D341Med (cell line): ENCODE measurements at regions not wholly inside any gene's neighbourhood (a gene's known extent, or its start where the extent isn't known, plus 50 kb on each side); places are given as distances from the start of the nearest gene placed in this dataset.

Experiments
- DNase-seq: peaks from one replicate; pipeline ENCODE4 v3.0.0; 2012; ENCODE audit warnings: low spot score

DNA sequence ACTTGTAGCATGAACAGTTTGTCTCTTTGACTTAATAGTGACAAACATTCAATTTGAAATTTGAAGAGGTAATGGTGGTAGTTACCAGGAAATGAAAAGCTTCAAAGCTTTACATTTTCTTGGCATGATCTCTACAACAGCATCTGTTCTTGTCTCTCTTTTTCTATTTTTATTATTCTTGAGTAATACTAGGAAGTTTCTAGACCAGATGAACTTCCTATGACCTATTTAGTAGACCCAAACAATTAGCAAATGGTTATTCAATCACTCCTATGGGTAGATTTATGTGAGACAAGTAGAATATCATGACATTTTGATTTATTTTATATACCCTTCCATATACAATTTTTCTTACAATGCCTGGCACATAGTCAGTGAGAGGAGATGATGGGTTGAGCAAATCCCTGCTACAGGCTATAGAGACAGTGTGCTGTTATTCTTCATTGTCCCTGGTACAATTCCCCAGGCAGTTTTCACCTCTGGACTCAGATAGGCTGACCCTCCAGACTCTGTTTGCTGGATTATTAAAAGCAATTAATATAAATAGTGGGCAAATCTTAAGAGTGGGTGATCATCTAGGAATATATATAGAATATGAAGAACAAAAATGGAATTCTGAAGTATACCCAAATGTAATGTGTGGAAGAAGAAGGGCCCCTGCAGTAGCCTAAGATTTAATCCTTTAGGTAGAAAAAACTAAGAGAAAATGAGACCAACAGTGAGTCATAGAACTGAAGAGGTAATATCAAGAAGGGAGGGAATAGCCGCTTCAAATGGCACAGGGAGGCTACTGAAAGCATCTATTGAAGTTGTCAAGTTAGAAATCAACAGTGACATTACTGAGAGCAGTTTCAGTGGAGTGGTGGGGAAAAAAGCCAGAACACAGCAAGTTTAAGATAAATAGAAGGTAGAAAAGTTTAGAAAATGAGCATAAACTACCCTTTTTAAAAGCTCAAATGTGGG lies 512.0 kb downstream of the FOXG1 start:
- DNase-seq = no peak

DNA sequence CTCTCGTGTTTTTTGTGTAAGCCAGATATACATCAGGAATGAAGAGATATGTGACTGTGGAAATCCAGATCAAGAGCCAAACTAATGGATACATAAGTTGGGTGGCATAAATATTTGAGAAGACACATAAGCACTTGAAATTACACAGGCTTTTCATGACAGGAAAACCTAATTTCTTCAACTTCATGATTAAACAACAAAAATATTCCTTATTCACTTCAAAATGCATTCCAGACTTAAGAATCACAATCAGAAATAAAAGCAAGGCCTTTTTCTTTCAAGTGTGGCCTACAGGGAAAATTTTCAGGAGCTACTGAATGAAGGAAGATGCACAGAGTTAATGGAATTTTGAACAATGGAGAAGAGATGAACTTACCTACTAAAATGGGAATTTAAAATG lies 515.6 kb downstream of the FOXG1 start:
- DNase-seq = no peak

DNA sequence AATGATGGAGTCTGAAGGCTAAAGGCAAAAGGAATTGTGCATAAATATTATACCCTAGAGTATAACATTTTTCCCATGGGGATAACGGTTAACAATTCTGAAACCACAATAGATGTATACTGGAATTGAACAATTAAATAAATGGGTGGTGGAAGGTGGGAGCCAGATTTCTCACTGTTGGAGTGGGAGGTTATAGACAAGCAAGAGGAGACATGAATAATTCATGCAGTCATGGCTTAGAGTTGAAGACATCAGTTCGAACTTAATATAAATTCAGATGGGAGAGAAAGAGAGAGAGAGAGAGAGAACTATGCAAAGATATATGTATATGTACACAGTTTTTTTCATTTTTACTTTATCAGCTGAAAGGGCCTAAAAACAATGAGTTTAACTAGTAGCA lies 523.9 kb downstream of the FOXG1 start:
- no peak for DNase-seq

DNA sequence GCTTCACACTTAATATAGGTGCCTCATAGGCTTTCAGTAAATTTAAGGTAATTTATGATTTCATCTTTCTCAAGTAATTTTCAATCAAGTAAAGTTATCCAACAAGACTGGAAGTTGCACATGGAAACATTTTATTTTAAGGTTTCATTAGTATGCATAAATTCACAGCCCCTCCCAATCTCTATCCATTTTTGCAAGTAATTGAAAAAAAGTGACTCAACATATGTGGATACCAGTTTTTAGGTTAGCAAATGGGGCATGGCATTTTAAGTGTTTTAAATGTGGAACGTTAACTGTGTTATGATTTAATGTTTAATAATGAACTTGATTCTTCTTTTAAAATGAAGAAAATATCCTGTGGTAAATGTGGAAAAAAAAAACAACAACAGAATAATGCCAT lies 532.8 kb downstream of the FOXG1 start:
- DNase-seq = no peak

DNA sequence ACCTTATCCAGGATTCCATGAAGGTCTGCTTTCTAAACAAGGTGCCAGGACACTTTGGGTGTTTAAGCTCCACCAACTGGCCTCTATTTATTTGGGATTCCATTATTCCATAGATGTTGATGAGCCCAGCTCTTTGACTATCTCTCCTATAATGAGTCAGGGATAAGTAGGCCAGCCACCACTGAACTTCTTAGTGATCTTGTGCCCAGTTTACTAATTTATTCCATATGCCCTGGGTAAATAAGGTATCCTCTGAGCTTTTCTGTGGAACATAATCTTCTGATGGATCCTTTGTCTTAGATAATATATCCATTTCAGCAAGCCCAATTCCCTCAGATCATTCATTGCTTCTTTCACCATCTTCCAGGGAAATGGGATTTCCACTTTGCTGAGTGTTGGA lies 535.0 kb downstream of the FOXG1 start:
- no peak for DNase-seq

DNA sequence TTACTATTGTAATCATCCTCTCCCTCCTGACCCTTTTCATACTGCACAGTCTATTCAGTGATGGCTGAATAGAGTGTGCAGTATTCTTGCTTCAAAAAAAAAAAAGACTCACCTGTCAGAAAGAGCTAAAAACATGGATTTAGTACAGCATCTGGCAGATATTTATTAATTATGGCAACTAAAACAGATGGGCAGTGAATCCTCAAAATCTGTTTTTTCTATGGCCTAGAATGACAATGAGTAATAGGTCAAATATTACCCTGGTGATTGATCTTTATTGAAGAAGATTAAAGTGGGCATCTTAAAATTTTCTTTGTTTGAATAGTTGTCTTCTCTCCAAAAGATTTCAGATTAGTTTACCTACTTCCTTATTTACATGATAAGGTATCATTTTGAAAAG lies 543.6 kb downstream of the FOXG1 start:
- no peak for DNase-seq

DNA sequence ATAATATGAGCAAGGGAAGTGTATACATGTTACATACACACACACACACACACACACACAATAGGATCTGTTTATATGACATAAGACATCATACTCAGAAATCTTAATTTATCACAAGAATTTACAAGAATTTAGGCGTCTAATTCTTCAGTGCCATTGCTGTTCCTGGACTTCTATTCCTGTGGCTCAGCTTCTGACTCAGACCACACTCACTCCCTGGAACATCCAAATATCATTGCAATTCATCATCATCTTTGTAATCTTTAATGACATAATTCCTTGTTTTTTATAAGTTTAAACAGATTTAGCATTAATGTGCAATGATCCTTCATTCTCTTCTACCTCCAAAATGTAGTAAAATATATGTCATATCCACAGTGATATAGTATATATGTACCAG lies 544.2 kb downstream of the FOXG1 start:
- no peak for DNase-seq

DNA sequence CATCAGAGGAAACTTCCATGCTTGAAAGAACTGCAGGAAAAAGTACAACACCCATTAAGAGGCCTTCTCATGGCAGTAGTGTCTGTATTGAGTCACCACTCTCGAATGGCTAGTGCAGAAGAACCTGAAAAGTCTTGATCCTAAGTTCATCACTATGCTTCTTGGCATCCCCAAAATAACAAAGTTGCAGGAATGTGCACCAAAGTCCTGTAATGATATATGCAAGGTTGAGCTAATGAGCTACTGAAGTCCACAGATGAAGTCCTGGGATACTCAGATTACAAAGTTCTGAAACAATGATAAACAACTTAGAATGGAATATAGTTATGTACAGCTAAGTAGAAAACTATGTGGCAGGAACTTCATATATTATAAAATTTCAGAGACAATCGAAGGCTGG lies 545.4 kb downstream of the FOXG1 start:
- DNase-seq = no peak

DNA sequence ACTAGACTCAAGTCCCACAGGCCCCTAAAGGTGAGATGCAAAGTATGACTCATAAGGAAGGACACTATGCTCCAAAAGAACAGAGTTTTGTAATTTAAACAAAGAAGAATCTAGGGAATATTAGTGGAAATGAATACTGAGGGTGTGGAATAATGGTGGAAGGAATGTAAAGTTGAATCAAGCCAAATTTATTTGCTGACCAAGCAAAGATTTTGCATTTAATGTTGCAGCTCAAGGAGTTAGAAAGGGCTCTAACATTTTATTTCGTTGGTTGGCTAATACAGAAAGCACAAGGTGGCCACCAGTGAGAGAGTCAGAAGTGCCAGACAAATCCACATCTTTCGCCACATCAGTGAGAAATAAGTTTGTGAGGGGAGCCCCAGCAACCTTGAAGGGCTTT lies 550.3 kb downstream of the FOXG1 start:
- DNase-seq = no peak

DNA sequence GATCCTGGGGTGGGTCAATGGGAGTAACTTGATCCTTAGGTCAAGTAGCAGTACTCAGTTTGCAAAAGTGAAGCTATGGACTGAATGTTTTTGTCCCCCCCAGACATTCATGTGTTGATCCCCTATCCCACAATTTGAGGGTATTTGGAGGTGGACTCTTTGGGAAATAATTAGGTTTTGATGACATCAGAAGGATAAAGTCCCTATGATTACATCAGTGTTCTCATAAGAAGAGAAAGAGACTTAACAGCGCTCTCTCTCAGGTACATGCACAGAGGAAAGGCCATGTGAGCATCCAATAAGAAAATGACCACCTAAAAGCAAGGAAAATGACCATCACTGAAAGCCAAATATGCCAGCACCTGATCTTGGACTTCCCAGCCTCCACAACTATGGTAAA lies 550.8 kb downstream of the FOXG1 start:
- no peak for DNase-seq

DNA sequence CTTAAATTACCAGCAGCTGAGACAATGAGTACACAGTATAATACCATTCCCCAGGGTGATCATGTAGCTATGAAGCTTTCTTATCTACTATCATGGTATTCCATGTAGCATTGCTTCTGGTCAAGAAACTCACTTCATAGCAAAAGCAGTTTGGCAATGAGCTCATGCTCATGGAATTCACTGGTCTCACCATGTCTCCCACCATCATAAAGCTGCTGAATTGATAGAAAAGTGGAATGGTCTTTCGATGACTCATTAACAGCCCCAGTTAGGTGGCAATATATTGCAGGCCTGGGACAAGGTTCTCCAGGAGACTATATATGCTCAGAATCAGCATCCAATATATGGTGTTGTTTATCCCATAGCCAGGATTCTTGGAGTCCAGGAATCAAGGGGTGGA lies 553.7 kb downstream of the FOXG1 start:
- DNase-seq = no peak

DNA sequence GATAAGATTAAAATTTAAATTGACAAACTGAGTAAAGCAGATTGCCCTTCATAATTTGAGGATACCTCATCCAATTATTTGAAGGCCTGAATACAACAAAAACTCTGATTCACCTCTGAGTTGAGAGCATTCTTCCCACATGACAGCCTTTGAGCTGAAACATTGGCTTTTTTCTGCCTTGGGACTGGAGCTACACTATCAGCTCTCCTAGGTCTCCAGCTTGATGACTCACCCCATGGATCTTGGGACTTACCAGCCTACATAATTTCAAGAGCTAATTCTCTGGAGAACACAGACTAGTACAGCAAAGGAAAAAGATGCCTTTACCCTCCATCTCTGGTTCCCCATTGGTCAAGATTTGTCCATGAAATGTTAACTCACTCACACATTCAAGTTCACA lies 555.1 kb downstream of the FOXG1 start:
- DNase-seq = no peak

DNA sequence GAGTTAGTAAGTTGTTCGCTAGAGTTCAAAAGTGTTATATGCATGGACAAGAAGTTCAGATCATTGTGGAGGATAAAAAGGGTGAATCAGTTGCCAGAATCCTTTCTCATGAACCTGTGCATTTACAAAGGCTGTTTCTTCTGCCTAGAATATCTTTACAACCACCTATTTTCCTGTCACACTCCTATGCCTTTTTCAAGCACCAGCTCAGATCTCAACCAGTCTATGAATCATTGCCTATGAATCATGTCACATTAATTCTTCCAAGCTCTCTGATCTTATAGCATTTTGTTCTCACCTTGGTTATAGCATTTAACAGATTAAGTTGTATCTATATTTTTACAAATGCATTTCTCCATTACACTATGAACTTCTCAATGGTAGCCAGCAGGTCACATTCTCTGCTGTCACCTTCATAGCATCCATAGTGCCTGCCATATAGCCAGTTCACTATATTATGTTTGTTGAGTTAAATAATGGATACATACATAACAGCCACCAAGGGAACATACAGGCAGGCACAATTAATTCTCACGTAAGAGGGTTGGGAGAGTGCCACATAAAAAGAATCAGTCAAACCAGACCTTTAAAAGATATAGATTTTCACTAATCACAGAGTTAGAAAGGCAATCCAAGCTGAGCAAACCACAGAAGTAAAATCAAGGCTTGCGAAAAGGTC lies 573.0 kb downstream of the FOXG1 start:
- no peak for DNase-seq

DNA sequence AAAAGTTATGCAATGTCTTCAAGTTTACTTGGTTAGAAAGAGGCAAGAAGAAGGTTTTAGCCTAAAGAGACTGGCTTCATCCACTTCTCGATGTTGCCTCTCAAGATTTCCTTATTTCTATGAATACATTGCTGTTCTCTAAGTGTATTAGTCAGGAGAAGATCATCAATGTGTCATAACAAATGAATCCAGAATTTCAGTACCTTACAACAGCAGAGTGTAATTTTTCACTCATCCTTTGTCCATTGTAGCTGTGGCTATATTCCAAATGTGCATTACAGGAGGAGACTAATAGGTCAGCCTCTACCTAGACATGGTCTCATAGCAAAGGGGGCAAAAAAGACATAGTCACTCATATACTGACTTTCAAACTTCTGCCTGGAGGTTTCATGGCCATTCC lies 579.1 kb downstream of the PRKD1 start:
- DNase-seq = no peak

DNA sequence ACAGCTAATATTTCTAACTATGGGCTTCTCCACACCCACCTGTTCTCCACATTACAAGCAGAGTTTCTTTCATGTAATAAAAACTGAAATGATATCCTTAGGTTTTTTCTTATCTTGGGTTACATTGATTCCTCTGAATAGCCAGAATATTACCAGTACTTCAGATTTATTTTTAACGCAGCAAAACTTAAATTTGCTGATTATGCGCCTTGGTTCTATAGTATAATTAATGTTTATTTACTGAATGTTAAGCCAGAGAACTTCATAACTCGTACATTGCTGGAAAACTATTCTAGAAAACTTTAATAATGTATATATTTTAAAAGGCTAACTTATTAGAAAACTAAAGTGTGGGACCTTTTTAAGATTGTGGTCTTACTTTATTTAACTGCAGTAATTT lies 577.2 kb downstream of the PRKD1 start:
- no peak for DNase-seq

DNA sequence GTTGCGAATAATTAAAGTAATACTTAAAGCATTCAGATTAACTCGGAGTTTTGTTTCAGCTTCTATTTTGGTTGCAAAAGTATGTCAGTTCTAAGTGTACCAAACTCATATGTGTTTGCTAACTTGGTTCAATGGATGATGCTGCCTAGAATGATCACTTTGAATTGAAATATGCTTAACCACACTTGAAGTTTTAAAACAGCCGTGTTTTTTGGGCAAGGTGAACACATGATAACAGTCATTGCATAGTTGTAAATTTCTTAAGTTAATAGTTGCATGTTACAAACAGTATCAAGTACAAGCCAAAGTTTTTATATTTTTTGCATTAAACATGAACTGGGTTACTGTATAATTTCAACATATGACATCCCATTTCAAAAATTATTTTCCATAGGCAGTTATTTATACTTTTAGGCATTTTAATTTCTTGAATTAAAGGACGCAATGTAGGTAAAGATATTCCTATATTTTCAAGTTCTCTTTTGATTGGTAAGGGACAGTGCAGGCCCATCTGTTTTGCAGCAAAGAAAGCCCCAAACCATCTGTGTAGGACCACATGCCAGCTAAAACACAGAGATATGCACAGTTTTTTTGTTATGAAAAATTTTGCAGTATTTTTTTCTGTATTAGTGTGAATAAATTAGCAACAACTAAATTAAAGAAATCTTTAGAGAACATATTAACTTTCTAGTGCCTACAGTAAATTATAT lies 575.5 kb downstream of the PRKD1 start:
- DNase-seq = no peak

DNA sequence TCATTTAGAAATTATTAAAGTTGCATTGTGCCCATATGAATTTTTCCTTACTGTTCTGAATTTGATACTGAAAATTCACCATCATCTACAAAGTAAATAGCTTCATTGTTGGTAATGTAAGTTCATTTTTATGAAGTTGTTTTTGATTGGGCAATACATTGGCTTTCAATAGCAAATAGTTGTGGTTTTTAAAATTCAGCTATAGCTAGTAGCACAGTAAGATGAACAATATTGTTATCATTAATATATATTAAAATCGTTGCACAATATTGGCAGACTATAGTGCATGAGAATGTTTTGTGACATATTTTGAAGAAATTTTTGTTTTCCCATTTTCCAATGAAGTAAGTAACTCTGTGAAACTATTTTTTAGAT lies 575.0 kb downstream of the PRKD1 start:
- no peak for DNase-seq

DNA sequence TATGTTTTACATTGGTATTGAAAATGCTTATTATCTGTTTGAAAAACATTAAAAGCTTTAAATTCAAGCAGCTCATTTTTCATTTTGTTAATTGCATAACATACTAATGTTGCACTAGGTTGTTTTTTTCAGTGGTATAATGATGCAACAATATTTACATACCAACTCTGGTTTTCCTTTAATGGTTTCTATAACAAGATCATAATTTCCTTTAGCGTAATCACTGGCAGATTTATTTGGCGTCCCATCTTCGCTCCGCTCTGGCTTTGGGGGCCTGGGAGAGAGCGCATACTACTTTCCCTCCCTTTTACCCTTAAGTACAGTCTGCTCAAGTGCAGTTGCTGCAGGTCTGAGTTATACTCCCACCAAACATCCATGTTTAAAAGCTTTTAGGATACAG lies 574.1 kb downstream of the PRKD1 start:
- DNase-seq = no peak

DNA sequence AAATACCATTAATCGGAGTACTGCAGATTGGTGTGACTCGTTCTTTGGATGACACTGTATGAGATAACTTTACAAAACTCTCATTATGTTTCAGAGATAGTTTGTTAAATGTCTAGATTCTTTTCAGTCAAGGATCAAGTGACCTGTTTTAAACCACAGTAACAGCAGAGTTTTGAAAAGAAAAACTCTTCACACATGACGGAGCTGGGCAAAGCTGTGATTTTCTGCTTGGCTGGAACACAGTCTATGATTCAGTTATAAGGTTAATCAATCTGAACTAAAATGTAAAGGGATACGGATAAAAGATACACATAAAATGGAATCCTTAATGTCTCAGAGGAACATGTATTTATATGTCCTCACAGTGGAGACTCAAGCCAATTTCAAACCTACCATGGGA lies 573.2 kb downstream of the PRKD1 start:
- no peak for DNase-seq

DNA sequence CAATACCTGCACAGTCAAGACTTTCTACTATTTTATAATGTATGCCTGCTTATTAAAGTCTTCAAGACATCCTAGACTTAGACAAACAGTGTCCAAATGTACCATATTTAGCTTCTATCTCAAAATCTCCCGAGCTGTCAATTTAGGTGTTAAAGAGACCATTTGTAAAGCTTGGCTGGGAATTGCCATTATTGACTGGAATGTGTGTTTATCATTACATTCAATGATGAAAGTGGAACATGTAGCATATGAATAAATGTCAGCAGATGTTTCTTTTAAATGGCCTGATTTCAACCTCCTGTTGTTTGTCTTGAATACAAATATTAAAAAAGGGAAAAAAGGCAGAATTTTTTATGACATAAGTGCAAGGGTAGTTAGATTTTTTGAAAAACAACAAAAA lies 572.3 kb downstream of the PRKD1 start:
- DNase-seq = no peak

DNA sequence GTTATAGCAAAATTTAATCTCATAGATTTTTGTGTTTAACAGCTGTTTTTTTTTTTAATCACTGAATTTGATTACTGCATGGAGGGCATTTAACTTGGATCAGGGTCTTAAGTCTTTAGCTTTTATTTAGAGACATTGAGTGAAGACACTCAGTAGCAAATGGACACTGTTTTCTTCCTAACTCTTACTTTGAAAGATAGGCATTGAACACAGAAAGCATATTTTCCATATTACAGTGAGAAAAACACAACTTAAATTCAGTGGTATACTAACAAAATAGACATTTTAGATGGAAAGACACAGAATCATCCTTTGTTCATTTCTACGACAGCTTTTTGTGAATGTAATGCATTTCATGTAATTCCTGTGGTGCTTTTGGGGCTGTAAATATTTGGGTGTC lies 571.8 kb downstream of the PRKD1 start:
- DNase-seq = no peak

DNA sequence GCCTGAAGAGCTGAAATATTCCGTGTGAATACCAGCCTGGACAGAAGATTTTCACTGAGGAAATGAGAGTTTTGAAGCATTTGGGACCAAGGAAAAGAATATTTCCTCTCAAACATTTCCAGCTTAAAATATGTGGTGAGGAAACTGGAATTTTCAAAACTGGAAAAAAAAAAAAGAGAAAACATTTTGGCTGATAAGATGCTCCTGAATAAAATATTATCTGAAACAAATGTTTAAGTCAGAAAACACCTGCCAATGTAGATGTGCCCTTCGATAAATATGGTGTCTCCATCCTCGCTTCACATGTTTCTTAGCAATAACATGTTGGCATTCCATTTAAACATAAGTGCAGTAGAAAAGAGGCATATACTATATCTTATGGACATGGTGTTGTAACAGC lies 567.0 kb downstream of the PRKD1 start:
- DNase-seq = no peak

DNA sequence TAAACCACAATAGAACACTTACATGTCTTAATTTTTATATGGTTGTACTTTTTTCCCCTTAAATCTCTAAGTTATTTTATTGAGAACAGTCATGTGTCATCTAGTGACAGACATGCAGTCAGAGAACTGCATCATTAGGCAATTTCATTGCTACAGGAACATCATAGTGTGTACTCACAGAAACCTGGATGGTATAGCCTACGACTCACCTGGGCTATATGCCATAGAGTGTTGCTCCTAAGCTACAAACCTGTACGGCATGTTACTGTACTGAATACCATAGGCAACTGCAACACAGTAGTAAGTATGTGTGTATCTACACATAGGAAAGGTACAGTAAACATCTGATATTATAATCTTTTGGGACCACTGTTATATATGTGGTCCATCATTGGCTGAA lies 557.6 kb downstream of the PRKD1 start:
- no peak for DNase-seq
